Fibroblast of peridontal ligament (primary cell): ENCODE measurements at regions not wholly inside any gene's neighbourhood (a gene's known extent, or its start where the extent isn't known, plus 50 kb on each side); places are given as distances from the start of the nearest gene placed in this dataset.

Experiments used
- DNase-seq: peaks from one replicate; pipeline ENCODE4 v3.0.0-alpha.2; 2010; ENCODE audit errors: extremely low read depth

GRCh38 chr7:41098846-41099245, 604.0 kb downstream of the INHBA start:
- no peak for DNase-seq

DNA sequence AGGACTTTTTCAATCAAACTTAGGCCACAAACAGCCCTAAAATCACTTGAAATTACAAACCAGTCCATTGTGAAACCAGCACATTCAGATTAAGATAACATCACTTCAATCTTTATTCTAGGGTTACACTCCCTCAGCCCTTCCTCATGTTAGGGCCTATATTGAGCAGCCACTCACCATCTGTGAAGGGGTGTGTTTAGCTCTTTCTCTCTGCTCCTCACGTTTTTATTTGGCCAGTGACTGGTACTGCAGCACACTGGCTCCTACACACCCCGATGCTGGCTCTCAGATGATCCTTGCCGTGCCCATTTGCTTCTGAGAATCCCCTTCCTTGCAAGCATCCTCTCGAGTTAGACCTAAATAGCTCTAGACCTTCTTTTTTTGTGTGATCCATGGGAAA, 604.5 kb downstream of the INHBA start:
- DNase-seq = peak; percentile 31

DNA sequence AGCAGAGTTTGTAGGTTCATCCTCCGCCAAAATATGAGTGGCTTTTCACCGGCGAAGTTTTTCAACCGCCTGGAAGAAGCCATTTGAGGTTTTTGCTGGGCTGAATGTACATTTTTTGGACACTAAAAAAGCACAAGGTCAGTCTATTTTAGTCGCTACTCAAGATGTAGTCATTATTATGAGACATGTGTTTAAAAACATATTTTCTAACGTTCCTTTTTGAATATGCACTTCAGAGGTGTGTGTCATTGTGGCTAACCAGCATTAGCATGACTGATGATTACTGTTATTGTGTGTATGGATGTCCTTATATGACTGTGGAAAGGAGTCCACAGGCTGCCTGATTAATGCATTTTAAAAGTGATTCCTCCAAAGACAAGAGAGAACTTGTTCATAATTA, 605.4 kb downstream of the INHBA start:
- peak; percentile 84 for DNase-seq

DNA sequence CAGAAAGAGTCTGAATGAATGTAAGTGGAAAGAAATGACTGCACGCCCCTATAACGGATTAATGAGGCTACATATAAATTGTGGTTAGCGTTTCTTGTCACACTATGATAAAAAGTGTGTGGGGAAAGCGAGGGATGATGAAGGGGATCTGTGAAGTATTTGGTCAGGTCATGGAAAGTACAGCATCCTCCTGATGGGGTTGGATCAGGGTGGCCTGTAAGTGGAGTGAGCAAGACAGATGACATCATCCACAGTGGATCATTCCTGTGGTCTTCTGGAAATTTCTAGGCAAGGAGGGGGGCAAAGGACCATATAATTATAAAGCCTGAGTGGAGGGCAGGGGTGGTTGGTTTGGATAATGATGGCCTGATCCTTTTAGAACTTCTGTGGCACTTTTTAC, 606.0 kb downstream of the INHBA start:
- peak; percentile 91 for DNase-seq

DNA sequence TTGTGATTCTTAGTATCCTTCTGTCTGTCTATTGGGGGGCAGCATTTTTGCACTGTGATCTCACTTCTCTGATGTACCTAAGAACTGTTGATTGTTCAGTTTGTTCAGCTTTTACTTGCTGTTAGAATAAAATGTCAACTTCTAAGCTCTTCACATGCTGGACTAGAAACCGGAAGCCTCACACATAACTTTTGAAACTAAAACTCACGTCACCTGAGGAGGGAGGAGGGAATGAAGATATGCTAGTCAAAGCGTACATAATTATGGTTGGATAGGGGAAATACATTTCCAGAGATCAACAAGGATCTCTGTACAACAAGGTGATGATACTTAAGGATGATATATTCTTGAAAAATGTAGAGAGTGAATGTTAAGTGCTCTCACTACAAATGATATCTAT, 609.7 kb downstream of the INHBA start:
- no peak for DNase-seq

- DNase-seq = peak; percentile 57
Measured at GRCh38 chr7:41085244-41085643, 617.6 kb downstream of the INHBA start.

GRCh38 chr7:41084381-41084780, 618.5 kb downstream of the INHBA start:
- DNase-seq = no peak

DNA sequence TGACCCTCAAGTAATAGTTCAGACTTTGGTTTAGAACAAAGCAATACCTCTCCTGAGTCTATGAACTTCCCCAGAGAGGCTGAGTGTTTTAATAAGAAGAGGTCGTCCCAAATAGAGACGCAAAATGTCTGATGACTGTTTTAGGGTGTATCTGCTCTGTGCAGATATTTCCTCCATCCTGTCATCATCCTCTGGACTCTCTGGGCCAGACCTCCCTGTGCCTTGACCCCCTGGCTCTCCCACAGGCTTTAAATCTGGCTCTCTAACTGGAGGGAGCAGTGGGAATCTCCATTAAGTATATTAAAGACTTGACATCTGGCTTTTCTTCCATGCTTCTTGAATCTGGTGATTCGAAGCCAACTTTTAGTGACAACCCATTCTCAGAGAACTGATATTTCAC, 633.3 kb downstream of the INHBA start:
- DNase-seq = no peak

DNA sequence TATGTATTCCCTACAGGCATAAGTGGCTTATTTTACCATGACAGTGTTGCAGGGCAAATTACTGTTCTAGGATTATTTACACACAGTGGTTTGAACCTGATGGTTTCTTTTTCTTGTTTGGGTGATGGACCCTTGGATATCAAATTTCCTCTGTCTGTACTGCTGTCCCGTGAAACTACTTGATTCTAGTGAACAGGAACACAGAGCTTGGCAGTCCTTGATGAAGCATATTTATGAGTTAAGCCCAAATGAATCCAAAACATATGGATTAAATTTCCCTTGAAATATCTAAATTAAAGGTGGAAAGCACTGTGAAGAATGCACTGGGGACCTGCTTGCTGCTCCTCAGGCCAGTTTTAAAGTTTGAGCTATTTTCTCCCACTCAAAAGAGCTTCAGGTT, 635.3 kb downstream of the INHBA start:
- DNase-seq = peak; percentile 51

- no peak for DNase-seq
Measured at GRCh38 chr7:41065663-41066062, 637.2 kb downstream of the INHBA start.

GRCh38 chr7:41063116-41063515, 639.8 kb downstream of the INHBA start:
- no peak for DNase-seq

DNA sequence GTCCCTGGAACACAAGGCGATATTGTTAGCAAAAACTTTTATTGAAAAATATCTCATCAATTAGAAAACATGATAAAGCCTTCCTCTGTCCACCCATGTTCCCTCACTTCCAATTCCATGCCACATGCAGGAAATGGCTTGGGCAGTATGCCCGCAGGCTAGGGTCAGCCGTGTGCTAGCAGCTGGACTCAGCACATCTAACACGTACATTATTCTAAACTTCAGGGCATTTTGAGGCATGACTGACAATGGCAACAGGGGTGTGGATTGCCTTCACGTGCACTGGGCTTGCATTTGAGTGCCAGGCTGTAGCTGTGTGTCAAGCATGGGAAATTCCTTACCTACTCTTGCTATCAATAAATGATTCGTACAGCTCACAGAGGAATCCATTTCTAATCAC, 642.1 kb downstream of the INHBA start:
- DNase-seq = no peak

GRCh38 chr7:41059796-41060195, 643.1 kb downstream of the INHBA start:
- DNase-seq = no peak

DNA sequence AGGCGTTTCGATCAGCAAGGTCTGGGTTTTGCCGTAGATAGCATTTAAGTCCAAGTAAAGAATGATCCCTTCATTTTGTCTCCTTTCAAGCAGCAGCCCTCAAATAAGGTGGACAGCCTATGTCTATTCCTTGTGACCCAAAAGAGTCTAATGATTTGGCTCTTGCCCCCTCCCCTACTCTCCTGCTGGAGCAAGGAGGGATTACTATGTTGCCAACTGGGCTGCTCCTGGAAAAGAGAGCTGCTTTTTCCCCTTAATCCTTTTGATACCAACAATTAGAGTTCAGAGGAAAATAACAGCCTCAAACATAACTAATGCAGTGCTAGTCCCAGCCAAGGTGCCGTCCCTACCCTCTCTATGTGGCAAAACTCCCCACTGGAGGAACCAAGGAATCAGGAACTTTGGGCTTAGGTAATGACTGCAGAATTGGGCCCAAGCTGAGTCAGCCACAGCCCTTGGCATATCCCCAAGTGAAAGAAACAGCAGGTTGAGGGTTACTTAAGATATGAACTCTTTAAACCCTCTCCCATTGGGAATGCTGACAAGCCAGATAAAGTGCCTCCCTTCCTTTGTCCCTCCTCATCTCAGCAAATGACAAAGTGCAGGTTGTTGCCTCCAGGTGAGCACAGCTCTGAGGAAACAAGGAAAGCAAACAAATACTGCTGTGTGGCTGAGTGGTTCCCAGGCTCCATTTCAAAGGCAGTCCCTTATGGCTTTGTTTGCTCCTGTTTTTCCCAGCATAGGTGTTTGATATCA, 643.7 kb downstream of the INHBA start:
- DNase-seq = peak; percentile 38

GRCh38 chr7:41054960-41055661, 647.8 kb downstream of the INHBA start:
- DNase-seq = no peak

DNA sequence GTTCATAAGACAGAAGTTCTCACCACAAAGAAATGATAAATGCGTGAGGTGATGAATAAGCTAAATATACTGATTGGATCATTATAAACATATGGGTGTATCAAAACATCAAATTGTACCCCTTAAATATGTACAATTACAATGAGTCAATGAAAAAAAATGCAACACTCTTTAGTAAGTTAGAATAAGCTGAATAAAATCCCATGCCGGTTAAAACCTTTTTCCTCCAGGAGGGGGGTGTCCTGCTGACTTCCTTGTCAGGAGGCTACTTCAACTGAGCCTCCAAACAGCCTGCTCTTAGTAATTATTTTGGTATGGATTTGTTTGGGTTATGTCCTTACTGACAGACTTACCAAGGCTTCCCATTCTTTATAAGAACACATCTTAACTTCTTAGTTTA, 649.1 kb downstream of the INHBA start:
- DNase-seq = peak; percentile 31

GRCh38 chr7:41052736-41053135, 650.2 kb downstream of the INHBA start:
- DNase-seq = no peak

DNA sequence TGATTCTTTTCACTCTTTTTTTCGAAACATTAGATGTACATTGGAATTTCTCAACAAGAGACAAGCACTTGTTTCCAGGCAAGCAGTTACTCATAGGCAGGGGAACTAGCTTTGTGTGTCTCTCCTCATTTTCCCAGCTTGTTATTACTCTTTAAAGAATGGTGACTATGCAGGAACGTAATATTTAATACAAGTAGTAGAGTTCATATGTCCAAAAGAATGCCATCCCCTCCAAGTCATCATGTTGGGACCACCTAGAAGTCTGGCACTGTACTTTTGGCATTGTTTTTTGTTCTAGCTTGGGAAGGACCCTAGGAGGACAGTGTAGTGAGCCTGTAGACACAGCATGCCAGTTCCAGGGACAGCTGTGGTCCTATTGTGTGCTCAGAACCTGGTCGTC, 650.7 kb downstream of the INHBA start:
- no peak for DNase-seq

DNA sequence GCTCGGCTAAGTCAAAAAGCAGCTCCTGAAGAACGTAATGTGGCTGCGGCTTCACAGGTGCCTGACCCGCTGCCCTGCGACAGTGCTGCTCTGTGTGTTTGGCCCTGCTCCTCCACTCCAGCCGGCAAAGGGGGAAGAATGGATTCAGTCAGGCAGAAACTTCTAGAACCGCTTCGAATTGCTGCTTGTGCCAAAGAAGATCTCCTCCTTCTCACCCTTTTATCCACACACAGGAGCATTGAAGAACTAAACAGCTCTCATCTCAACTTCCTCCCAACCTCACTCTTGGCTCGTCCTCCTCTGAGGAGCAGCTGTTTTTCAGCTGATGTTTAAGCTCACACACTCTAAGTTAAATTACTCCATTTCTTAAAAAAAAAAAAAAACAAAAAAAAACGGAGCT, 651.4 kb downstream of the INHBA start:
- no peak for DNase-seq

- no peak for DNase-seq
Measured at GRCh38 chr7:41051062-41051461, 651.8 kb downstream of the INHBA start.

DNA sequence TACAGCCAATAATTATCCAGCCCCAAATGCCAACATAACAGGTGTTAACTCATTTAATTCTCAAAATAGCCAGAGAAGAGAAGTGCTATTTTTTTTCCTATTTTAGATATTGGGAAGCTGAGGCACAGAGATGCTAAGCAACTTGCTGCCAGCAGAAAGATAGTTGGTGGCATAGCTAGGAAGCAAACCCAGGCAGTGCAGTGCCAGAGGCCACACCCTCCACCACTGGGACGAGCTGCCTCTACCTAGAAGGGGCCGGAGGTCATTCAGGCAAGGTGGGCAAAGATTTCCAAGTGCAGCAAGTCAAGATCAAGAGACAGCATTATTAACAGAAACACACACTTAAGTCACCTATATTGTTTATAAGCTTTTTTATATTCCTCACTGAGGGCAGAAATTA, 654.1 kb downstream of the INHBA start:
- no peak for DNase-seq

- DNase-seq = peak; percentile 42
Measured at GRCh38 chr7:41047789-41048191, 655.1 kb downstream of the INHBA start.

GRCh38 chr7:41047211-41047610, 655.7 kb downstream of the INHBA start:
- no peak for DNase-seq

- DNase-seq = no peak
Measured at GRCh38 chr7:41046776-41047175, 656.1 kb downstream of the INHBA start.
